A549 (cell line): ENCODE measurements at regions not wholly inside any gene's neighbourhood (a gene's known extent, or its start where the extent isn't known, plus 50 kb on each side); places are given as distances from the start of the nearest gene placed in this dataset.

Experiments
- ATAC-seq, 2 experiments: fragments of 200-7000 bp in 1 of 2; fragments of >200 bp in 1 of 2; cut with Nextera tagmentation in 1 of 2; cut with Tn5 transposase in 1 of 2; 3 replicates each; pipeline versions ENCODE4 v1.8.0 to v1.9.1; 2018 to 2020; ENCODE audit warnings: mild to moderate bottlenecking in 1 of 2, moderate library complexity in 1 of 2
- CTCF ChIA-PET: fragments of 300-600 bp; sonication (Branson Sonifier 250); formaldehyde crosslinking; extraction: SDS; loops from one replicate; lab custom pipeline; 2021; ENCODE audit warnings: antibody characterized with exemption, inconsistent platforms; lab: Yijun Ruan, JAX
- POLR2A ChIA-PET: fragments of 350-600 bp; formaldehyde crosslinking; extraction: SDS; loops from one replicate; lab custom pipeline; 2021; ENCODE audit warnings: antibody characterized with exemption, inconsistent platforms; lab: Yijun Ruan, JAX
- DNase-seq, 2 experiments: peaks; one replicate each; pipeline versions ENCODE4 v3.0.0 to v3.0.0-alpha.2; 2011 to 2016; ENCODE audit warnings: low read depth in 1 of 2, low spot score in 1 of 2
- FAIRE-seq: peaks from 2 replicates; lab custom pipeline; 2011; peaks lifted over from hg19 to GRCh38; lab: Jason Lieb, UNC
- H3K27ac ChIP-seq, 2 experiments: fragments of >200 bp; sonication (Bioruptor Twin); formaldehyde crosslinking; 3 replicates each; pipeline ENCODE4 v1.5.1; 2016 to 2017
- H3K4me1 ChIP-seq: fragments of >200 bp; sonication (Bioruptor Twin); formaldehyde crosslinking; 3 replicates; pipeline ENCODE4 v1.6.1; 2016
- H3K4me2 ChIP-seq: fragments of >200 bp; sonication (Bioruptor Twin); formaldehyde crosslinking; 3 replicates; pipeline ENCODE4 v1.6.1; 2016
- H3K4me3 ChIP-seq: fragments of >200 bp; sonication (Bioruptor Twin); formaldehyde crosslinking; 3 replicates; pipeline ENCODE4 v1.5.1; 2016
- H3K9me3 ChIP-seq: fragments of >200 bp; sonication (Bioruptor Twin); formaldehyde crosslinking; 3 replicates; pipeline ENCODE4 v1.6.1; 2016
- BHLHE40 ChIP-seq: IDR thresholded peaks from 2 replicates; pipeline ENCODE4 v1.6.1; 2012; ENCODE audit warnings: low read depth, low read length, inconsistent platforms
- CHD4 ChIP-seq: fragments of 200-600 bp; sonication (generic); IDR thresholded peaks from 2 replicates; pipeline ENCODE4 v1.6.1; 2016; ENCODE audit warnings: antibody characterized with exemption, mild to moderate bottlenecking, borderline replicate concordance
- ELK1 ChIP-seq: fragments of 150-350 bp; IDR thresholded peaks from 2 replicates; pipeline ENCODE4 v1.6.1; 2014; ENCODE audit warnings: low read depth, mild to moderate bottlenecking, low read length
- EP300 ChIP-seq, 2 experiments: fragments of >200 bp; sonication (Bioruptor Twin); formaldehyde crosslinking; IDR thresholded peaks; 2 replicates in 1 of 2; 3 replicates in 1 of 2; pipeline ENCODE4 v1.6.1; 2016 to 2017
- ESRRA ChIP-seq: fragments of 150-350 bp; IDR thresholded peaks from 2 replicates; pipeline ENCODE4 v1.6.1; 2014; ENCODE audit warnings: mild to moderate bottlenecking, low read length, borderline replicate concordance
- HOXA7 ChIP-seq: fragments of 250-450 bp; sonication (Bioruptor Pico); IDR thresholded peaks from 2 replicates; pipeline ENCODE4 v1.5.0; 2020; ENCODE audit warnings: mild to moderate bottlenecking, moderate library complexity
- HOXB13 ChIP-seq: fragments of 250-450 bp; sonication (Bioruptor Pico); IDR thresholded peaks from 2 replicates; pipeline ENCODE4 v1.5.0; 2020; ENCODE audit warnings: low read depth, mild to moderate bottlenecking, moderate library complexity
- HOXB5 ChIP-seq: fragments of 250-450 bp; sonication (Bioruptor Pico); IDR thresholded peaks from 2 replicates; pipeline ENCODE4 v1.5.0; 2020; ENCODE audit warnings: mild to moderate bottlenecking, moderate library complexity
- MAX ChIP-seq: IDR thresholded peaks from 2 replicates; pipeline ENCODE4 v1.6.1; 2012
- MYC ChIP-seq: IDR thresholded peaks from 2 replicates; pipeline ENCODE4 v1.6.1; 2012; ENCODE audit warnings: mild to moderate bottlenecking, inconsistent platforms, low read length, improper control_type of control experiment, borderline replicate concordance
- NFE2L2 ChIP-seq: fragments of 150-350 bp; conservative IDR thresholded peaks from 2 replicates; pipeline ENCODE4 v1.6.1; 2014; ENCODE audit warnings: low read length
- RARB ChIP-seq: fragments of 250-450 bp; sonication (Bioruptor Pico); IDR thresholded peaks from 2 replicates; pipeline ENCODE4 v1.8.0; 2021; ENCODE audit warnings: mild to moderate bottlenecking, moderate library complexity
- RCOR1 ChIP-seq: fragments of 150-350 bp; IDR thresholded peaks from 2 replicates; pipeline ENCODE4 v1.6.1; 2014; ENCODE audit warnings: antibody characterized with exemption, low read length, low read depth
- RFX5 ChIP-seq: fragments of 450-650 bp; IDR thresholded peaks from 2 replicates; pipeline ENCODE4 v1.7.1; 2014; ENCODE audit warnings: antibody characterized with exemption, mild to moderate bottlenecking, moderate library complexity
- RNF2 ChIP-seq: fragments of 200-600 bp; sonication (generic); IDR thresholded peaks from 2 replicates; pipeline ENCODE4 v1.6.1; 2016; ENCODE audit warnings: low read depth, mild to moderate bottlenecking, antibody characterized with exemption, moderate library complexity, borderline replicate concordance
- SREBF2 ChIP-seq: fragments of 450-650 bp; IDR thresholded peaks from 2 replicates; pipeline ENCODE4 v1.6.1; 2014; ENCODE audit warnings: mild to moderate bottlenecking, moderate library complexity
- TFCP2L1 ChIP-seq: fragments of 250-450 bp; sonication (Bioruptor Pico); IDR thresholded peaks from 2 replicates; pipeline ENCODE4 v1.5.0; 2021; ENCODE audit warnings: mild to moderate bottlenecking
- ZNF302 ChIP-seq: fragments of 250-450 bp; sonication (Bioruptor Pico); IDR thresholded peaks from 2 replicates; pipeline ENCODE4 v1.9.0; 2021; ENCODE audit warnings: inconsistent platforms, mild to moderate bottlenecking, moderate library complexity
- ZSCAN20 ChIP-seq: fragments of 250-450 bp; sonication (Bioruptor Pico); IDR thresholded peaks from 2 replicates; pipeline ENCODE4 v1.8.0; 2022; ENCODE audit warnings: mild to moderate bottlenecking, moderate library complexity
- WGBS: methylation state at CpG from one replicate; pipeline ENCODE4 v1.1.6; 2017; ENCODE audit errors: missing lambda C conversion rate; 5-methylcytosine and 5-hydroxymethylcytosine counted together
- TF ChIP-seq, protein P1 (sequence below): fragments of >200 bp; sonication (Bioruptor Twin); formaldehyde crosslinking; IDR thresholded peaks from 3 replicates; pipeline ENCODE4 v1.5.1; 2016

GRCh38 chr7:68306692-68307107 is 1291.6 kb upstream of the AUTS2 start:
- H3K9me3 ChIP-seq: no peaks in the 10 kb centered on the region
- no peaks in the 10 kb centered on the region; the same call in 2 of the 3 replicates for H3K4me1 ChIP-seq
- H3K4me2 ChIP-seq: no peak overlapping the region
- FAIRE-seq (no peak), DNase-seq (no peak), ATAC-seq (no peak)
- CTCF ChIA-PET: no interaction called here
- TF ChIP-seq ELK1 (no peak), HOXB13 (CRISPR knock-in tag) (no peak), HOXA7 (CRISPR knock-in tag) (no peak), RNF2 (no peak), MAX (no peak), RARB (no peak)
- POLR2A ChIA-PET: no interaction called here
- no peak overlapping the region for H3K4me3 ChIP-seq
- no peak overlapping the region for H3K27ac ChIP-seq
- 8% methylated on average over 3 of the region's 3 CpGs for WGBS

- no peak overlapping the region for H3K27ac ChIP-seq
- DNase-seq (no peak), FAIRE-seq (no peak), ATAC-seq (no peak)
- H3K4me1 ChIP-seq: peaks cover 9% of the 10 kb centered on the region
- POLR2A ChIA-PET: no interaction called here
- H3K9me3 ChIP-seq: no peaks in the 10 kb centered on the region
- TF ChIP-seq RNF2 (no peak), SREBF2 (no peak)
- WGBS: 62% methylated on average over 2 of the region's 2 CpGs
- no peak overlapping the region for H3K4me3 ChIP-seq
- CTCF ChIA-PET: no interaction called here
- H3K4me2 ChIP-seq: no peak overlapping the region
Observed at GRCh38 chr7:68309271-68309670, 1289.0 kb upstream of the AUTS2 start.

GRCh38 chr7:68309806-68310205 is 1288.5 kb upstream of the AUTS2 start:
- no peak overlapping the region for H3K27ac ChIP-seq
- H3K4me3 ChIP-seq: no peak overlapping the region
- TF ChIP-seq HOXB13 (CRISPR knock-in tag) (no peak), CHD4 (no peak), RFX5 (no peak), MAX (no peak), RCOR1 (no peak), ZNF302 (CRISPR knock-in tag) (no peak), NFE2L2 (no peak), BHLHE40 (no peak), ESRRA (no peak), EP300 (IDR thresholded peaks at IDR 0.05) (no peak)
- H3K4me1 ChIP-seq: peaks cover 10% of the 10 kb centered on the region
- no peak for DNase-seq
- POLR2A ChIA-PET: no interaction called here
- CTCF ChIA-PET: interaction anchor here (0.7 kb wide), 1 partner anchor 53 kb away, joined by 3 read pairs; no protein-coding TSS in a partner anchor
- no peak overlapping the region for H3K4me2 ChIP-seq
- no peak for FAIRE-seq
- no peaks in the 10 kb centered on the region for H3K9me3 ChIP-seq
- 44% methylated on average over 6 of the region's 6 CpGs for WGBS
- ATAC-seq: no peak

DNA sequence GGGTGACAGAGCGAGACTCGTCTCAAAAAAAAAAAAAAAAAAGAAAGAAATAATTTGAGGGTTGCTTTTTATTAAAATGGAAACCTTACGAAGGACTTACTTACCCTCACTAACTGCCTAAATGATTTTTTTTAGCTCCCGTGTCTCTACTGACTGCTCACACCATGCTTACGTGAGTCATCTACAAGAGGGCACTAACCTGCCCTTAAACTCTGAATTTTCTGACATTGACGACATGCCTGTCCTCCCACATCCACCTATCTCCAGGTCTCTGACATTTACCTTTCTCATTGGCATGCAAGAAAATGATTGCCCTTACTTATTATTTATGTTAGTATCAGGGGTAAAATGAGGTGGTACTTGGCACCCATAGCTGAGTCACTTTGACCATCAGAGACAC is 1286.3 kb upstream of the AUTS2 start:
- H3K4me1 ChIP-seq: peaks cover 10% of the 10 kb centered on the region; the same call in 2 of the 3 replicates
- CTCF ChIA-PET: interaction anchor here (0.6 kb wide), 1 partner anchor 135 kb away, joined by 3 read pairs; no protein-coding TSS in a partner anchor
- no peak overlapping the region for H3K4me2 ChIP-seq
- no peak for DNase-seq
- TF ChIP-seq MYC (no peak), ZSCAN20 (CRISPR knock-in tag) (no peak), NFE2L2 (no peak), HOXB5 (CRISPR knock-in tag) (no peak), RCOR1 (no peak), TFCP2L1 (CRISPR knock-in tag) (no peak)
- TF ChIP-seq, protein P1, sequence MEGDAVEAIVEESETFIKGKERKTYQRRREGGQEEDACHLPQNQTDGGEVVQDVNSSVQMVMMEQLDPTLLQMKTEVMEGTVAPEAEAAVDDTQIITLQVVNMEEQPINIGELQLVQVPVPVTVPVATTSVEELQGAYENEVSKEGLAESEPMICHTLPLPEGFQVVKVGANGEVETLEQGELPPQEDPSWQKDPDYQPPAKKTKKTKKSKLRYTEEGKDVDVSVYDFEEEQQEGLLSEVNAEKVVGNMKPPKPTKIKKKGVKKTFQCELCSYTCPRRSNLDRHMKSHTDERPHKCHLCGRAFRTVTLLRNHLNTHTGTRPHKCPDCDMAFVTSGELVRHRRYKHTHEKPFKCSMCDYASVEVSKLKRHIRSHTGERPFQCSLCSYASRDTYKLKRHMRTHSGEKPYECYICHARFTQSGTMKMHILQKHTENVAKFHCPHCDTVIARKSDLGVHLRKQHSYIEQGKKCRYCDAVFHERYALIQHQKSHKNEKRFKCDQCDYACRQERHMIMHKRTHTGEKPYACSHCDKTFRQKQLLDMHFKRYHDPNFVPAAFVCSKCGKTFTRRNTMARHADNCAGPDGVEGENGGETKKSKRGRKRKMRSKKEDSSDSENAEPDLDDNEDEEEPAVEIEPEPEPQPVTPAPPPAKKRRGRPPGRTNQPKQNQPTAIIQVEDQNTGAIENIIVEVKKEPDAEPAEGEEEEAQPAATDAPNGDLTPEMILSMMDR: no peak
- TF ChIP-seq, all 56 proteins: peak for 0
- no peak for ATAC-seq
- no peak overlapping the region for H3K27ac ChIP-seq
- FAIRE-seq: no peak
- H3K4me3 ChIP-seq: no peak overlapping the region
- POLR2A ChIA-PET: no interaction called here
- WGBS: 77% methylated on average over 6 of the region's 6 CpGs
- no peaks in the 10 kb centered on the region for H3K9me3 ChIP-seq
